Neural progenitor cell (in vitro differentiated cells): ENCODE measurements at regions not wholly inside any gene's neighbourhood (a gene's known extent, or its start where the extent isn't known, plus 50 kb on each side); places are given as distances from the start of the nearest gene placed in this dataset.
A peak's percentile ranks its signal among the peaks of the same experiment; 100 is the strongest.

Source experiments
- DNase-seq: peaks from one replicate; pipeline ENCODE4 v3.0.0-alpha.2; 2016; ENCODE audit warnings: low spot score
- H2AFZ ChIP-seq: fragments of 200-600 bp; sonication (generic); replicated peaks from 2 replicates; pipeline ENCODE4 v1.6.1; 2016; ENCODE audit warnings: antibody characterized with exemption
- H3F3A ChIP-seq: fragments of 200-600 bp; sonication (generic); 2 replicates; pipeline ENCODE4 v1.6.1; 2016; ENCODE audit warnings: antibody characterized with exemption, low read depth
- H3K27ac ChIP-seq: fragments of 200-600 bp; sonication (generic); 2 replicates; pipeline ENCODE4 v1.5.1; 2016; ENCODE audit warnings: mild to moderate bottlenecking
- H3K27me3 ChIP-seq: fragments of 200-600 bp; sonication (generic); 2 replicates; pipeline ENCODE4 v1.6.1; 2016; ENCODE audit warnings: mild to moderate bottlenecking, moderate library complexity
- H3K36me3 ChIP-seq: fragments of 200-600 bp; sonication (generic); 2 replicates; pipeline ENCODE4 v1.5.1; 2016
- H3K4me1 ChIP-seq: fragments of 200-600 bp; sonication (generic); 2 replicates; pipeline ENCODE4 v1.6.1; 2016; ENCODE audit warnings: mixed run types
- H3K4me2 ChIP-seq: fragments of 200-600 bp; sonication (generic); 2 replicates; pipeline ENCODE4 v1.6.1; 2016
- H3K4me3 ChIP-seq: fragments of 200-600 bp; sonication (generic); 2 replicates; pipeline ENCODE4 v1.5.1; 2016
- H3K79me2 ChIP-seq: fragments of 200-600 bp; sonication (generic); 2 replicates; pipeline ENCODE4 v1.6.1; 2016; ENCODE audit warnings: low read depth
- H3K9ac ChIP-seq: fragments of 200-600 bp; sonication (generic); 2 replicates; pipeline ENCODE4 v1.6.1; 2016
- H3K9me3 ChIP-seq: fragments of 200-600 bp; sonication (generic); 2 replicates; pipeline ENCODE4 v1.5.1; 2016; ENCODE audit warnings: low read depth
- H4K20me1 ChIP-seq: fragments of 200-600 bp; sonication (generic); 2 replicates; pipeline ENCODE4 v1.6.1; 2016; ENCODE audit warnings: low read depth
- H3K27ac Mint-ChIP-seq: 3 replicates; pipeline ENCODE4 v1.8.0; 2021; ENCODE audit warnings: mixed read lengths
- H3K27me3 Mint-ChIP-seq: 2 replicates; pipeline ENCODE4 v1.8.0; 2022; ENCODE audit warnings: low read depth, mild to moderate bottlenecking, inconsistent platforms, moderate library complexity, mixed read lengths; ENCODE audit not compliant: insufficient read depth
- H3K36me3 Mint-ChIP-seq: 3 replicates; pipeline ENCODE4 v1.8.0; 2021; ENCODE audit warnings: mixed read lengths
- H3K4me1 Mint-ChIP-seq: 3 replicates; pipeline ENCODE4 v1.8.0; 2021; ENCODE audit warnings: mixed read lengths
- H3K4me3 Mint-ChIP-seq: 3 replicates; pipeline ENCODE4 v1.8.0; 2021; ENCODE audit warnings: mild to moderate bottlenecking, moderate library complexity, mixed read lengths
- H3K9me3 Mint-ChIP-seq: 3 replicates; pipeline ENCODE4 v1.8.0; 2020; ENCODE audit warnings: mixed read lengths
- EZH2 ChIP-seq: fragments of 200-600 bp; sonication (generic); IDR thresholded peaks from 2 replicates; pipeline ENCODE4 v1.6.1; 2017; ENCODE audit warnings: antibody characterized with exemption, mild to moderate bottlenecking, moderate library complexity
- EZH2phosphoT487 ChIP-seq: fragments of 200-600 bp; sonication (generic); IDR thresholded peaks from 2 replicates; pipeline ENCODE4 v1.6.1; 2017; ENCODE audit warnings: antibody characterized with exemption
- TF ChIP-seq, protein P1 (sequence below): fragments of 200-600 bp; sonication (generic); IDR thresholded peaks from 2 replicates; pipeline ENCODE4 v1.5.1; 2017; ENCODE audit warnings: antibody characterized with exemption, mild to moderate bottlenecking

DNA sequence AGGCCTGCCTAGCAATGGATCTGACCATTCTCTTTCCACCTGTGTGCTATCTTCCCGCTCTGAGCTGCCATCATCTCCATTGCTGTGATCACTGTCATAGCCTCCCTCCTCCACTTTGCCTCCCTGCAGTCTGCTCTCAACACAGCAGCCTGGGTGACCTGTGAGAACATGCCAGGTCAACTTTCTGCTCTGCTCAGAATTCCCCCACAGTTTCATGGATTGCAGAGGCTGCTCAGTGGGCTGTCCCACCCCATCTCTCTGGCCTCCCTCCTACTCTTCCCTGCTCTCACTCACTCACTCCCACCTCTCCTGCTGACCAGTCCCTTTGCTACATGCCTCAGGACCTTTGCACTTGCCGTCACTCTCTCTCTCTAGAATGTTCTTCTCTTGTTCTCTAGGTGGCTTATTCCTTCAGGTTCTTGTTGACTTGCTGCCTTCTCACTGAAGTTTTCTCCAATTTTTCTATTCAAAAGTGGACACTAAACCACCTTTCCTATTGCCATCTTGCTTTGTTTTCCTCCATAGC, 159.9 kb downstream of the CD83 start:
- no peak overlapping the region for H3K27ac ChIP-seq
- TF ChIP-seq, protein P1, sequence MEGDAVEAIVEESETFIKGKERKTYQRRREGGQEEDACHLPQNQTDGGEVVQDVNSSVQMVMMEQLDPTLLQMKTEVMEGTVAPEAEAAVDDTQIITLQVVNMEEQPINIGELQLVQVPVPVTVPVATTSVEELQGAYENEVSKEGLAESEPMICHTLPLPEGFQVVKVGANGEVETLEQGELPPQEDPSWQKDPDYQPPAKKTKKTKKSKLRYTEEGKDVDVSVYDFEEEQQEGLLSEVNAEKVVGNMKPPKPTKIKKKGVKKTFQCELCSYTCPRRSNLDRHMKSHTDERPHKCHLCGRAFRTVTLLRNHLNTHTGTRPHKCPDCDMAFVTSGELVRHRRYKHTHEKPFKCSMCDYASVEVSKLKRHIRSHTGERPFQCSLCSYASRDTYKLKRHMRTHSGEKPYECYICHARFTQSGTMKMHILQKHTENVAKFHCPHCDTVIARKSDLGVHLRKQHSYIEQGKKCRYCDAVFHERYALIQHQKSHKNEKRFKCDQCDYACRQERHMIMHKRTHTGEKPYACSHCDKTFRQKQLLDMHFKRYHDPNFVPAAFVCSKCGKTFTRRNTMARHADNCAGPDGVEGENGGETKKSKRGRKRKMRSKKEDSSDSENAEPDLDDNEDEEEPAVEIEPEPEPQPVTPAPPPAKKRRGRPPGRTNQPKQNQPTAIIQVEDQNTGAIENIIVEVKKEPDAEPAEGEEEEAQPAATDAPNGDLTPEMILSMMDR, result no peak
- no peak for TF ChIP-seq EZH2phosphoT487
- TF ChIP-seq EZH2, result no peak
- no peak overlapping the region for H3K4me3 ChIP-seq
- Mint-ChIP-seq H3K9me3 (peaks cover 5% of the 10 kb centered on the region), H3K27me3 (peaks cover 15% of the 10 kb centered on the region), H3K4me3 (no peak overlapping the region), H3K4me1 (peaks cover 57% of the 10 kb centered on the region), H3K36me3 (peaks cover 3% of the 10 kb centered on the region), H3K27ac (peak overlapping the region; percentile 2)
- H4K20me1 ChIP-seq, result no peaks in the 10 kb centered on the region
- no peaks in the 10 kb centered on the region for H3K27me3 ChIP-seq
- DNase-seq, result no peak
- peaks cover 15% of the 10 kb centered on the region for H3K4me1 ChIP-seq
- H3K4me2 ChIP-seq, result no peak overlapping the region
- H3K9ac ChIP-seq, result no peak overlapping the region
- H3F3A ChIP-seq, result no peaks in the 10 kb centered on the region
- H3K36me3 ChIP-seq, result no peaks in the 10 kb centered on the region
- no peaks in the 10 kb centered on the region for H3K79me2 ChIP-seq
- H3K9me3 ChIP-seq, result no peaks in the 10 kb centered on the region
- no peak overlapping the region for H2AFZ ChIP-seq

DNA sequence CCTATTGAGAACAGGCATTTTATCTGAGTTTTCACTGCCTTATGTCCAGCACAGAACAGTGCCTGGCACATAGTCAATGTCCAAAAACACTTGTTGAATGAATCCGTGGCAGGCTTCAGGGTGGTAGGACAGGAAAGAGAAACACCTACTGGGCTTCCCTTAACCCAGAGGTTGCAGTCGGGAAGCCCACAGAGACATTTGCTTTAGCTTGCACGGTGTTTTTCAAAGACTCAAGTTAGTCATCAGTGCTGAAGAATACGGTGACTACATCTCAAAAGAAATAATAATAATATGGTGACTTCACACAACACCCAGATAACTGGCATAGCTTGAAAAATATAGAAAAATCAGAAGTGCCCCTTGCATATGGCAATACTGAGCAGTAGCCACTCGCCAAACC, 160.4 kb downstream of the CD83 start:
- Histone ChIP-seq H3K9ac (no peak overlapping the region), H3K9me3 (no peaks in the 10 kb centered on the region), H4K20me1 (no peaks in the 10 kb centered on the region), H3F3A (no peaks in the 10 kb centered on the region), H2AFZ (no peak overlapping the region), H3K36me3 (no peaks in the 10 kb centered on the region), H3K79me2 (no peaks in the 10 kb centered on the region), H3K4me3 (no peak overlapping the region), H3K27ac (no peak overlapping the region), H3K4me2 (no peak overlapping the region), H3K4me1 (peaks cover 15% of the 10 kb centered on the region), H3K27me3 (no peaks in the 10 kb centered on the region)
- no peak for DNase-seq
- no peak overlapping the region for H3K27ac Mint-ChIP-seq
- no peak for TF ChIP-seq EZH2
- TF ChIP-seq, protein P1, result no peak
- TF ChIP-seq EZH2phosphoT487, result no peak
- H3K36me3 Mint-ChIP-seq, result peaks cover 3% of the 10 kb centered on the region
- H3K4me1 Mint-ChIP-seq, result peaks cover 59% of the 10 kb centered on the region
- H3K27me3 Mint-ChIP-seq, result peaks cover 15% of the 10 kb centered on the region
- no peak overlapping the region for H3K4me3 Mint-ChIP-seq
- H3K9me3 Mint-ChIP-seq, result peaks cover 5% of the 10 kb centered on the region

DNA sequence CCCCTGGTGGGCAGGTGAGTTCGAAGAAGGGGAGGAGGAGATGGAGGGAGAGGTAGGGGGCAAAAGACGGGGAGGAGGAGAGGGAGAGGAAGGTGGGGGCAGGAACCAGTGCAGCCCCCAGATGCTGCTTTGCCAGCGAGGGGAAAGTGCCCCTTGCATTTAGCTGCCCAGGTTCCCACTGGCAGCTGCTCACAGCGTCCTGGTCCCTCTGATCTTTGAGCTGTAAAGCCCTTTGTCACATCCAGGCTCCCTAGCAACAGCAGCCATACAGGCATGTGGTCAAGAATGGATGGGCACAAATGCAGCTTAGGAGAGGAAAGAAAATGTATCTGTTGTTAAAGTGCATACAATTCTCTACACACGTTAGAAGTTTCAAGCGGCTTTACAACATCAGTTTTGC, 160.9 kb downstream of the CD83 start:
- H3K9me3 Mint-ChIP-seq, result peaks cover 5% of the 10 kb centered on the region
- Histone ChIP-seq H3K9me3 (no peaks in the 10 kb centered on the region), H4K20me1 (no peaks in the 10 kb centered on the region), H3K36me3 (no peaks in the 10 kb centered on the region), H3K79me2 (no peaks in the 10 kb centered on the region), H2AFZ (no peak overlapping the region), H3K4me3 (no peak overlapping the region), H3F3A (no peaks in the 10 kb centered on the region), H3K9ac (no peak overlapping the region), H3K4me2 (no peak overlapping the region), H3K4me1 (peaks cover 15% of the 10 kb centered on the region), H3K27me3 (no peaks in the 10 kb centered on the region), H3K27ac (no peak overlapping the region)
- peaks cover 58% of the 10 kb centered on the region for H3K4me1 Mint-ChIP-seq
- peak; percentile 43 for DNase-seq
- peaks cover 15% of the 10 kb centered on the region for H3K27me3 Mint-ChIP-seq
- TF ChIP-seq EZH2, result no peak
- TF ChIP-seq EZH2phosphoT487, result no peak
- peaks cover 3% of the 10 kb centered on the region for H3K36me3 Mint-ChIP-seq
- no peak overlapping the region for H3K4me3 Mint-ChIP-seq
- no peak overlapping the region for H3K27ac Mint-ChIP-seq

DNA sequence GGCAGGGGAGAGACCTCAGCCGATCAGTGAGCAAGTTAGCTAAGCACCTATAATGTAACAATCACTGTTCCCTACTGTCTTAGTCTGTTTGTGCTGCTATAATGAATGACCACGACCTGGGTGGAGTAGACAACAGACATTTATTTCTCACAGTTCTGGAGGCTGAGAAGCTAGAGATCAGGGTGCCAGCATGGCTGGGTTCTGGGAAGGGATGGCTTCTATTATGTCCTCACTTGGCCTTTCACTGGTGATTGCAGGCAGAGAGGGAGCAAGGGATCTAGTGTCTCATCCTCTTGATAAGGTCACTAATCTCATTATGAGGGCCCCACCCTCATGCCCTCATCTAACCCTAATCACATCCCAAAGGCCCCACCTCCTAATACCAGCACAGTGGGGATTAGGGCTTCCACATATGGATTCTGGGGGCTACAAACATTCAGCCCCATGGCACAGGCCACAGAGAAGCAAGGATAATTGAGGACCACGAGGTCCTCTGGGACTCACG, 162.5 kb downstream of the CD83 start:
- H3K27ac ChIP-seq, result no peak overlapping the region
- no peak overlapping the region for H3K9ac ChIP-seq
- peaks cover 5% of the 10 kb centered on the region for H3K9me3 Mint-ChIP-seq
- H3K4me1 ChIP-seq, result peaks cover 15% of the 10 kb centered on the region
- H3F3A ChIP-seq, result no peaks in the 10 kb centered on the region
- H3K9me3 ChIP-seq, result no peaks in the 10 kb centered on the region
- H3K27me3 Mint-ChIP-seq, result peaks cover 15% of the 10 kb centered on the region
- H3K79me2 ChIP-seq, result no peaks in the 10 kb centered on the region
- no peak overlapping the region for H3K4me3 ChIP-seq
- no peak overlapping the region for H2AFZ ChIP-seq
- no peaks in the 10 kb centered on the region for H3K36me3 ChIP-seq
- H3K4me2 ChIP-seq, result no peak overlapping the region
- H3K4me3 Mint-ChIP-seq, result no peak overlapping the region
- H3K4me1 Mint-ChIP-seq, result peaks cover 51% of the 10 kb centered on the region
- H4K20me1 ChIP-seq, result no peaks in the 10 kb centered on the region
- H3K36me3 Mint-ChIP-seq, result peaks cover 3% of the 10 kb centered on the region
- no peak overlapping the region for H3K27ac Mint-ChIP-seq
- no peak for DNase-seq
- no peak for TF ChIP-seq EZH2phosphoT487
- TF ChIP-seq EZH2, result no peak
- TF ChIP-seq, protein P1, result no peak
- H3K27me3 ChIP-seq, result no peaks in the 10 kb centered on the region
